Mesenchymal stem cell (in vitro differentiated cells and primary cell): ENCODE measurements at regions not wholly inside any gene's neighbourhood (a gene's known extent, or its start where the extent isn't known, plus 50 kb on each side); places are given as distances from the start of the nearest gene placed in this dataset.

Experiments
- DNase-seq: peaks from one replicate; pipeline ENCODE4 v3.0.0-alpha.2; 2013
- H2AFZ ChIP-seq: one replicate; pipeline ENCODE4 v1.6.1; 2013; ENCODE audit warnings: low read depth, mild to moderate bottlenecking, control low read depth, inconsistent platforms, low read length, moderate library complexity
- H2AK5ac ChIP-seq: 2 replicates; pipeline ENCODE4 v1.6.1; 2013; ENCODE audit warnings: low read length, moderate library complexity, mild to moderate bottlenecking, inconsistent platforms; ENCODE audit not compliant: severe bottlenecking
- H2BK120ac ChIP-seq: one replicate; pipeline ENCODE4 v1.6.1; 2013; ENCODE audit warnings: low read depth, mild to moderate bottlenecking, inconsistent platforms, low read length, moderate library complexity
- H2BK12ac ChIP-seq, 2 experiments: one replicate each; pipeline ENCODE4 v1.6.1; 2013; ENCODE audit warnings: inconsistent platforms in 2 of 2, low read length in 2 of 2, mild to moderate bottlenecking in 2 of 2, moderate library complexity in 2 of 2, control low read depth in 1 of 2
- H2BK15ac ChIP-seq: one replicate; pipeline ENCODE4 v1.6.1; 2013; ENCODE audit warnings: mild to moderate bottlenecking, low read depth, inconsistent platforms; ENCODE audit not compliant: poor library complexity, severe bottlenecking
- H2BK5ac ChIP-seq: 2 replicates; pipeline ENCODE4 v1.6.1; 2013; ENCODE audit warnings: low read depth, mild to moderate bottlenecking, low read length, control low read depth, inconsistent platforms; ENCODE audit not compliant: poor library complexity, severe bottlenecking
- H3K14ac ChIP-seq, 2 experiments: one replicate each; pipeline ENCODE4 v1.6.1; 2013; ENCODE audit warnings: inconsistent platforms in 2 of 2, low read length in 2 of 2, control low read depth in 1 of 2, mild to moderate bottlenecking in 1 of 2, moderate library complexity in 1 of 2
- H3K18ac ChIP-seq, 2 experiments: one replicate each; pipeline ENCODE4 v1.6.1; 2013; ENCODE audit warnings: inconsistent platforms in 2 of 2, low read length in 2 of 2, control low read depth in 1 of 2, low read depth in 1 of 2, mild to moderate bottlenecking in 1 of 2
- H3K23ac ChIP-seq, 2 experiments: one replicate each; pipeline ENCODE4 v1.6.1; 2013; ENCODE audit warnings: inconsistent platforms in 2 of 2, low read length in 2 of 2, mild to moderate bottlenecking in 2 of 2, moderate library complexity in 2 of 2, control low read depth in 1 of 2
- H3K27ac ChIP-seq: 2 replicates; pipeline ENCODE4 v1.5.1; 2013; ENCODE audit warnings: mild to moderate bottlenecking, moderate library complexity, low read length, control low read depth, inconsistent platforms; ENCODE audit not compliant: poor library complexity, severe bottlenecking
- H3K27me3 ChIP-seq, 2 experiments: 2 replicates each; pipeline versions ENCODE4 v1.6.1 to v1.7.0; 2013; ENCODE audit warnings: low read length in 2 of 2, mild to moderate bottlenecking in 2 of 2, moderate library complexity in 2 of 2, control low read depth in 1 of 2, inconsistent platforms in 1 of 2; ENCODE audit not compliant: control insufficient read depth in 1 of 2, insufficient read depth in 1 of 2
- H3K36me3 ChIP-seq, 2 experiments: 2 replicates each; pipeline versions ENCODE4 v1.6.1 to v1.7.0; 2013; ENCODE audit warnings: low read length in 2 of 2, control low read depth in 1 of 2, inconsistent platforms in 1 of 2, low read depth in 1 of 2, mild to moderate bottlenecking in 1 of 2; ENCODE audit not compliant: insufficient read depth in 2 of 2, control insufficient read depth in 1 of 2
- H3K4ac ChIP-seq, 2 experiments: one replicate each; pipeline ENCODE4 v1.6.1; 2013; ENCODE audit warnings: inconsistent platforms in 2 of 2, low read length in 2 of 2, mild to moderate bottlenecking in 2 of 2, moderate library complexity in 2 of 2, control low read depth in 1 of 2, low read depth in 1 of 2
- H3K4me1 ChIP-seq: 2 replicates; pipeline ENCODE4 v1.6.1; 2013; ENCODE audit warnings: low read depth, low read length, control low read depth; ENCODE audit not compliant: control insufficient read depth, insufficient read depth
- H3K4me2 ChIP-seq: 2 replicates; pipeline ENCODE4 v1.6.1; 2013; ENCODE audit warnings: low read length, mild to moderate bottlenecking, inconsistent platforms; ENCODE audit not compliant: poor library complexity, severe bottlenecking
- H3K4me3 ChIP-seq, 2 experiments: 2 replicates each; pipeline versions ENCODE4 v1.5.1 to v1.7.0; 2013; ENCODE audit warnings: low read length in 2 of 2, mild to moderate bottlenecking in 2 of 2, control low read depth in 1 of 2, low read depth in 1 of 2; ENCODE audit not compliant: insufficient read depth in 1 of 2
- H3K79me1 ChIP-seq: replicated peaks from 2 replicates; pipeline ENCODE4 v1.6.1; 2013; ENCODE audit warnings: mild to moderate bottlenecking, control low read depth, low read length, inconsistent platforms; ENCODE audit not compliant: poor library complexity, severe bottlenecking
- H3K9ac ChIP-seq: 2 replicates; pipeline ENCODE4 v1.7.0; 2013; ENCODE audit warnings: mild to moderate bottlenecking, low read length, moderate library complexity
- H3K9me3 ChIP-seq: 2 replicates; pipeline ENCODE4 v1.7.0; 2013; ENCODE audit warnings: mild to moderate bottlenecking, low read length; ENCODE audit not compliant: control insufficient read depth
- H4K8ac ChIP-seq: one replicate; pipeline ENCODE4 v1.6.1; 2013; ENCODE audit warnings: inconsistent platforms, mild to moderate bottlenecking, low read length, moderate library complexity
- H4K91ac ChIP-seq: one replicate; pipeline ENCODE4 v1.6.1; 2013; ENCODE audit warnings: mild to moderate bottlenecking, low read length, inconsistent platforms
- WGBS: methylation state at CpG from one replicate; pipeline ENCODE4 v1.1.7; 2013; ENCODE audit warnings: mixed read lengths; 5-methylcytosine and 5-hydroxymethylcytosine counted together

DNA sequence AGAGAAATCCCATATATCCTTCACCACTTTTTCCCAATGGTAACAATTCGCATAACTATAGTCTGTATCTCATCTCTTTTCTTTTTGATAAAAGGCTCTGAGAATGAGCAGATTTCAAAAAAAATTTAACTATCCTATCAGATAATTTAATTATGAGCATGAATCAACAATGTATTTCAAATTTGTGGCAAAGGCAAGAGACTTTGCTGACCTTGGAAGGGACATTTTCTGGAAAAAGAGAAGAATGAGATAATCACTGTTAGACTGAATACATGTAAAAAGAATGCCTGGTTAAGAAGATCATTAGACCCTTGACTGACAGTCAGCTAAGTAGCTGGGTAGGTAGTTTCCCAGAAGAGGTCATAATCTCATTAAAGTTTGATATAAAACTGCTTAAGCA lies 428.4 kb upstream of the XYLT1 start:
- 80% methylated on average over 1 of the region's 1 CpG for WGBS
- Histone ChIP-seq H3K14ac (no peak overlapping the region), H4K91ac (no peak overlapping the region), H2AFZ (no peak overlapping the region), H3K79me1 (no peaks in the 10 kb centered on the region), H3K9me3 (no peaks in the 10 kb centered on the region), H3K4me3 (no peak overlapping the region), H3K4me2 (no peak overlapping the region), H2BK5ac (no peak overlapping the region), H4K8ac (no peak overlapping the region), H2BK12ac (no peak overlapping the region), H3K4ac (no peak overlapping the region), H3K4me1 (no peaks in the 10 kb centered on the region), H3K18ac (no peak overlapping the region), H2BK15ac (no peak overlapping the region), H3K9ac (no peak overlapping the region), H3K36me3 (no peaks in the 10 kb centered on the region), H3K23ac (no peak overlapping the region), H3K27ac (no peak overlapping the region), H2BK120ac (no peak overlapping the region), H2AK5ac (no peak overlapping the region), H3K27me3 (no peaks in the 10 kb centered on the region)
- no peak for DNase-seq

DNA sequence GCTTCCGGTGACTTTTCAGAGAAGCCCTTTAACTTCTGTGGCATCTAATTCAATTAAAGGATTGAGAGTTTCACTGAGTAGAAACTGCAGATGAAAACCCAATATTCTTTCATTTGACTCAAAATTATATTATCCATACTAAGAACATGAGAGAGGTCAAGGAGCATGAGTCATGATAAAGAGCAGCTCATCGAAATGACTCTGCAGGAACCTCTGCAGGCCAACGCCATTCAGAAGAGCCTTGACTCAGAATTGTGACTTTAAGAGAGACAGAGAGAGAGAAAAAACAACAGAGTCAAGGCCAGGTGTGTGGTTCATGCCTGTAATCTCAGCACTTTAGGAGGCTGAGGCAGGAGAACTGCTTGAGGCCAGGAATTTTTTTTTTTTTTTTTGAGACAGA lies 417.2 kb upstream of the XYLT1 start:
- H3K9me3 ChIP-seq = no peaks in the 10 kb centered on the region
- no peak overlapping the region for H3K14ac ChIP-seq
- no peak for DNase-seq
- H3K36me3 ChIP-seq = no peaks in the 10 kb centered on the region
- no peak overlapping the region for H2BK12ac ChIP-seq
- no peak overlapping the region for H2AFZ ChIP-seq
- H4K8ac ChIP-seq = no peak overlapping the region
- no peak overlapping the region for H3K4me2 ChIP-seq
- H3K27ac ChIP-seq = no peak overlapping the region
- WGBS = 59% methylated on average over 2 of the region's 3 CpGs
- H3K27me3 ChIP-seq = no peaks in the 10 kb centered on the region
- no peak overlapping the region for H3K9ac ChIP-seq
- H3K4me1 ChIP-seq = no peaks in the 10 kb centered on the region
- no peaks in the 10 kb centered on the region for H3K79me1 ChIP-seq
- H3K23ac ChIP-seq = no peak overlapping the region
- no peak overlapping the region for H2BK5ac ChIP-seq
- H3K18ac ChIP-seq = no peak overlapping the region
- no peak overlapping the region for H3K4ac ChIP-seq
- no peak overlapping the region for H4K91ac ChIP-seq
- no peak overlapping the region for H3K4me3 ChIP-seq
- H2BK15ac ChIP-seq = no peak overlapping the region
- H2BK120ac ChIP-seq = no peak overlapping the region
- H2AK5ac ChIP-seq = no peak overlapping the region

DNA sequence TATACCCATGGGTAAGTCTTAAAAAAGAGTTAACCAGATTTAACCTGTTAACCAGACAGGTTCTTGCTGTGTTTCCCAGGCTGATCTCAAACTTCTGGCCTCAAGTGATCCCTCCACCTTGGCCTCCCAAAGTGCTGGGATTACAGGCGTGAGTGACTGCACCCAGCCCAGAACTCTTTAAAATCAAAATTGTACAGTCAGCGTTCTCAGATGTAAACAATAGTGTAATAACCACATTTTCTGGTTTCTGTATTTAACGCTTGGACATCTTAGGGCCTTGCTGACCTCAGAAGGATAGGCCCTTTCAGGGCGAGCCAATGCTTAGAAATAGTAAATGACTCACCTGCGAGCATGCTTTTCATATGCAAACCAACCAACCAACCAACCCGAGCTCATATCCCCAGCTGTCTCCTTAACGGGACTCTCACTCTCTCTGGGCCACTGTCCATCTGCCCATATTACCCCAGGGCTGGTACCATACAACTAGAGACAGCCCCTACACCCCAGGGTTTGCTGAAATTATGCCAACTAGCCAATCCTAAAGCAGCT lies 415.0 kb upstream of the XYLT1 start:
- H3K4ac ChIP-seq = no peak overlapping the region
- no peak overlapping the region for H4K8ac ChIP-seq
- no peaks in the 10 kb centered on the region for H3K36me3 ChIP-seq

GRCh38 chr16:17877821-17878360 lies 407.1 kb upstream of the XYLT1 start:
- Histone ChIP-seq H2BK15ac (no peak overlapping the region), H4K8ac (no peak overlapping the region), H4K91ac (no peak overlapping the region), H3K4me1 (no peaks in the 10 kb centered on the region), H3K36me3 (no peaks in the 10 kb centered on the region), H2AK5ac (no peak overlapping the region), H3K9ac (no peak overlapping the region), H2BK12ac (no peak overlapping the region), H3K4me3 (no peak overlapping the region), H2BK5ac (no peak overlapping the region), H3K23ac (no peak overlapping the region), H3K4ac (no peak overlapping the region), H2AFZ (no peak overlapping the region), H2BK120ac (no peak overlapping the region), H3K4me2 (no peak overlapping the region), H3K18ac (no peak overlapping the region), H3K14ac (no peak overlapping the region), H3K9me3 (peaks cover 6% of the 10 kb centered on the region), H3K27ac (no peak overlapping the region), H3K79me1 (no peaks in the 10 kb centered on the region), H3K27me3 (no peaks in the 10 kb centered on the region)
- DNase-seq = no peak
- 61% methylated on average over 2 of the region's 2 CpGs for WGBS

More for the DNA sequence above, 415.0 kb upstream of the XYLT1 start:
- Histone ChIP-seq H3K27ac (no peak overlapping the region), H4K91ac (no peak overlapping the region), H3K4me1 (no peaks in the 10 kb centered on the region), H3K18ac (no peak overlapping the region), H2BK5ac (no peak overlapping the region), H3K4me3 (no peak overlapping the region), H3K79me1 (no peaks in the 10 kb centered on the region), H3K14ac (no peak overlapping the region), H2AFZ (no peak overlapping the region), H3K27me3 (no peaks in the 10 kb centered on the region), H2BK15ac (no peak overlapping the region), H3K9ac (no peak overlapping the region), H3K4me2 (no peak overlapping the region), H3K23ac (no peak overlapping the region), H2AK5ac (no peak overlapping the region), H2BK12ac (no peak overlapping the region), H2BK120ac (no peak overlapping the region), H3K9me3 (peaks cover 2% of the 10 kb centered on the region)
- 59% methylated on average over 7 of the region's 7 CpGs for WGBS
- no peak for DNase-seq
